Activated effector memory CD4-positive, alpha-beta T cell treated with Interleukin-2 at 50 U/mL for 16 hours (primary cell): ENCODE measurements at regions not wholly inside any gene's neighbourhood (a gene's known extent, or its start where the extent isn't known, plus 50 kb on each side); places are given as distances from the start of the nearest gene placed in this dataset.

Source experiments
- DNase-seq: peaks from one replicate; pipeline ENCODE4 v3.0.0-alpha.2; 2020

DNA sequence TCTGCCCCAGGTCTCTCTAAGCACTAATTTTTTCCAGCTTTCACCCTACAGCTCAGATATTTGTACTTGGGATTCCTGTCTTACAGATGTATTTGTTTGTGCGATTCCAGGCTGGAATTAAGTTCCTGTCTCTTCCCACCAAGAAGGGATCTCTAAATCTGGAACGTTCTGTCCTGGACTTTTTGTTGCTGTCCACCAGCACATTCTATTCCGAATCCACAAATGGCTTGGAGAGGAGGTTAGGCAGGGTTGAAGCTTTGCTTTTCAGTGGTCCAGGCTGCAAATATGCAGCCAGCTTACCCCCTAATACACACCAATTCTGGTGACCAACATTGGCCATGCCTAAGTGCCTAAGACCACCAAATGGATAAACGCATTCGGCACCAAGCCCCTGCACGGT lies 315.0 kb downstream of the TNS1 start:
- DNase-seq = no peak

DNA sequence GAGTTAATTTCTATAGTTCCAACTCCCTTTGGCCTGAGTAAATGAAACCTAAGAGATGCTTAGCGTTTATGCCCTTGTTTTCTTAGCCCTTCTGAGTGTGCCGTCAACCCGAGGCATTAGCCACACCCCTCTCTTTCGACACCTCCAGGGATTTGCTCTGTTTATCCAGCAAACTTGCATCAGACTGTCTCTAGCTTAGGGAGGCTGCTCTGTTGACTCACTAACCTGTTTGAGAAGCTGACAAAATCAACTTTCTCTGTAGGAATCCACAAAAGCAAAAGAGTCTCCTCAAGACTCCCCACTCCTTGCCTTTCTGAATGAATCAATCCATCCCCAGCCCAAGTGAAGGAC lies 317.6 kb downstream of the TNS1 start:
- no peak for DNase-seq

DNA sequence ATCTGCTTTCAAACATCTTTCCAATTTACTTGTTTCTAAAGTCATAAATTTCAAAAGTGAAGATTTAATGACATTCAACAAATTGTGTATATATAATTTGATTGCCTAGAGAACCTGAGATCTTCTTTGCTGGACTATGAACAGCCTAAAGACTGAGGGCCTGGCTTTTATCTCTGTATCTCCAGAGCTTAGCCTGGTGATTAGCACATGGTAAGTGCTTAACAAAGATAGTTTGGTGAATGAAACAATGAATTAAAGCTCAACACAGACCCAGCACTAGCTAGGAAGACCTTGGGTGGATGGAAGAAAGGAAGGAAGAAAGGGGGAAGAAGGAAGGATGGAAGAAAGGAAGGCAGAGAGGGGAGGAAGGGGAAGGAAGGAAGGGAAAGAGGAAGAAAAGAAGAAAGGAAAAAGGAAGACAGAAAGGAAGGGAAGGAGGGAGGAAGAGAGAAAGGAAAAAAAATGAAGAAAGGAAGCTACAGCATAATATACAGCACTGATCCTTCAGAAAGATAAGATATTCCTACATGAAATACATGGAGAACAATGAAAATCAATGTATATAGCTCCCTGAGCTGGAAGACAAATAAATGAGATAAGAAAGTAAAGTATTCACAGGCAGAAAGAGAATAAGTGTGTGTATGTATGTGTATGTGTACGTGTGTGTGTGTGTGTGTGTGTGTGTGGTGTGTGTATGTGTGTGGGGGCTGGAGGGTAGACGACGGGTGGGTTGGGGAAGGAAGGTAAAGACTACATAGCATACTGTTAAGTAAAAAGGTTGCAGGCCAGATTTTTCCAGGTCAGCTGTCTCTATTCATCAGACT lies 318.2 kb downstream of the TNS1 start:
- DNase-seq = no peak

DNA sequence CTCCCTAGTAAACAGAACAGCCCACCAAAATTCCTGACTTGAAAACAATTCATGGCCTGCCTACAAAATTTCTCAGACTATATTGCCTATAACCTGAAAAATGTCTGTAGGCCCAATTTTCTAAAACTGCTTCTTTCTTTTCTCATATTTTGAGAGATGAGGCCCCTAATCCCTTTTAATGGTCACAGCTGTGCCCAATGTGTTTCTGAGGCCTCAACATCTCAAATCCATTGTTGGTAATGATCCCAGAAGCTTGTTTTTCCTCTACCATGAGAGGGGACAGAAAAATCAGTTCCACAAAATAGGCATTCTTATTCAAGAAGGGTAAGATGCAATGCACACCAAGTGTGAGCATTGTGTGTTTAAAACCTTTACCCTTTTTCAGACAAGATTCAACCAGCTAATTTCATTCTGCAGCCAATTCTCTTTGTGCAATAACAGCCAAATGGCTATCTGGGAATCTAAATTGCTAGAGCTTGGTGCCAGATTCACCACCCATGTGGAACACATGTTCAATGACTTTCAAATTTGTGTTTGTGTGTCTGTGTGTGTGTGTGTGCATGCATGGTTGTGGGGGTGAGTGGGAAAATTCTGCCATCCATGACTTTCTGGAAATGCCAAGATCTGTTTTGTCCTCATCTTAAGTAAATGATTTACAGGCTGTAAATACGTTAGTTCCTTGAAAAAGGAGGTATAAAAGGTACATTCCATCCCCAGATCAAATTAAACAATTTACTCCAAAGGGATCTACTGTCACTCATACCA lies 319.5 kb downstream of the TNS1 start:
- no peak for DNase-seq

GRCh38 chr2:217681791-217682190 lies 321.0 kb downstream of the TNS1 start:
- DNase-seq = no peak

GRCh38 chr2:217680381-217680780 lies 322.4 kb downstream of the TNS1 start:
- DNase-seq = no peak

DNA sequence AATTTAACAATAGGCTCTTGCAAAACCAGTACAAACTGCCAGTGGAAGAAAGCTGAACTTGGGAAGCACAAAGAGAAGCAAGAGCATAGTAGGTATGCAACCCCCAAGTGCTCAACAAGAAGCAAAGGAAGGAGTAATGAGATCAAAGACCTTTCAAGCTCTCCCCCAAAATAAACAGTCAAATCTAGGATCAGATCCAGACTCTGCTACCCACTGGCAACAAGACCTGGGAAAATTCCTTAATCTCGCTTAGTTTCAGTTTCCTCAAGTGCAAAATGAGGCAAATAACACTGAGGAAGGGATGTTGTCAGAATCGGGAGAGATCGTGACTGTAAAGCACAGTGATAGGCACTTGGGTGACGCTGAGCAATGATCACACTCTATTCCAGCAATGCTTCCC lies 329.2 kb downstream of the TNS1 start:
- no peak for DNase-seq

DNA sequence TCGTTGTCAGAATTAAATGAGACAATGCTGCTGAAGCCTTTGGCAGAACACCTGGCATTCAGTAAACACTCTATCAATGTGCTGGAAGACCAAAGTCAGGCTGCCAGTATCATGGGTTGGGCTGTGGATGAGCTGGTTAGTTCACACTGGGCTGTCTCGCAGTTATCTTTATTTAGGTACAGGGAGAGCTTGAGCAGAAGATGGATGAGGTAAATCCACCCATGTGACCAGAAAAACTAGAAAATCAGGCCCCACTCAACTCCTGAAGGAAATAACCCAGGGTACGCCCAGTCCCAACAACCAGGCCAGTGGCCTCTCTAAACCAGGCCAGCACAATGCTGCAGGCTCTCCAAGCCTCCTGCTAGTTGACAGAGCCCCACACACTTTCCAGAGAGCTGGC lies 330.3 kb downstream of the TNS1 start:
- DNase-seq = no peak

GRCh38 chr2:217671871-217672270 lies 330.9 kb downstream of the TNS1 start:
- DNase-seq = no peak

GRCh38 chr2:217671075-217671474 lies 331.7 kb downstream of the TNS1 start:
- no peak for DNase-seq

- DNase-seq = no peak
Measured at GRCh38 chr2:217669831-217670230, 333.0 kb downstream of the TNS1 start.

GRCh38 chr2:217667512-217667911 lies 335.3 kb downstream of the TNS1 start:
- no peak for DNase-seq

DNA sequence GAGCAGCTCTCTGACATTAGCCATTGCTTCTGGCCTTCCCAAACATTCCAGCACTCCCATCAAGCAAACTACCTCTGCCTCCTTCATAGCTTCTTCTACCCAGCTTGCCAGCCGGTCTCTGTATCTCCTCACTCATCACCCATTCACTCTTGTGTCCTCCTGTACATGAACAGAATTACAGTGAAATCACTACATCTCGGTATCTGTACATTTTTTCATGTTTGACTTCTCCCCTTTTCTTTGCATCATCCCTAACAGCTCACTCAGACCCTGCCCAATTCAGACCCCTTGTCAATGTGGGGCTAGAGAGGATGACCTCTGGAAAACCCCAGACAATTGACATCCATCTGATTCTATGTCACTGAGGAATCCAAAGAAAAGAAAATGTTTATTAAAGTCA lies 335.8 kb downstream of the TNS1 start:
- no peak for DNase-seq

DNA sequence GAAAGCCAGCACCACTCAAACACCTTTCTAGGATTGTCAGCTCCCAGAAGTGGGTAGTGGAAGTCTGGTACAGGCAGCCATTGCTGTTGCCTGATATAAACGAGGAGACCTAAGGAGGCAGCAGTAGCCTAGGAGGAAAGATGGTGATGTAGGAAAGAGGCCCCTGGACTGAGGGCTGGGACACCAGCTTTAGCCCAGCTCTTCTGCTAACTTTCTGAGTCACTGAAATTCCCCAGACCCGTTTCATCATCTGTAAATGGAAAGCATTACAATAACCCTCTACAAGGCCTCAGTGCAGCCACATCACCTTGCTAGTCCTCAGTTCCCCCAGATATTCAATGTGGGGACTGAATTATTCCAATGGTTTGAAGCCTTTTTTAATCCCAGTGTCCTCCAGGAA lies 336.5 kb downstream of the TNS1 start:
- DNase-seq = no peak

DNA sequence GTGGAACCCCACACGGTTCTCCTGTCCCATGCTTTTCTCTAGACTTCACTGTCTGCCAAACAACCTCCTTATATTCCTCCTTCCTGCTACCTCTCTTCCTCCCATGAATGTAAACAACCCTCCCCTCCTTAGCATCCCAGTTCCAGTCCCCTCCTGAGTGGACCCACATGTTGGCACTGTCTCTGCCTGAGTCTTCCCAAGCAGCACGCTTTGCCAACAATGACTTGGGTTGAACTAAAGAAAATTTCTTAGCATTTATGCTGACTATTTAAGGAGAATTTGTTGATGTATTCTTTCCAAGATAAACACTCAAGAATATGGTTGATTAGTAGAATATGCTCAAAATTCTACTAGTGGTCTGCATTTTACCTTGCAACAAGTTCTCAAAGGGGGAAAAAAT lies 338.0 kb downstream of the TNS1 start:
- no peak for DNase-seq

GRCh38 chr2:217662984-217663602 lies 339.7 kb downstream of the TNS1 start:
- DNase-seq = no peak

- no peak for DNase-seq
Measured at GRCh38 chr2:217661378-217661777, 341.4 kb downstream of the TNS1 start.

DNA sequence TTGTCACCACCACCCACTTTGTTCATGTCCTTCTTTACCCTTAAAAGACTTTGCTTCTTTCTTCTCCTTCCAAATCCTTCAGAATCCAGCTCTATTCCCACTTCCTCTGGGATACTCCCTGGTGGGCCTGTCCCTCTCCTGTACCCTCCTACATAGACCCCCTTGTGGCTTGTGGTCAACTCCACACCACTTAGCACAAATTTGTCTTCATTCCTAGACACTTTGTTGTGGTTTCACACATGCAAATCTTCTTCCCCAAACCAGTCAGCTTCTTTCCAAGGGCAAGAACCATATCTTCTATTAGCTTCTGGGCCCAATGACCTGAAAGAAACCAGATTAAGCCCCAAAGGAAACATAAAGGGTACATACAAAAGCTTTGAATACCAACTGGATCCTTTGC lies 342.4 kb downstream of the TNS1 start:
- no peak for DNase-seq

- no peak for DNase-seq
Measured at GRCh38 chr2:217658806-217659205, 344.0 kb downstream of the TNS1 start.

DNA sequence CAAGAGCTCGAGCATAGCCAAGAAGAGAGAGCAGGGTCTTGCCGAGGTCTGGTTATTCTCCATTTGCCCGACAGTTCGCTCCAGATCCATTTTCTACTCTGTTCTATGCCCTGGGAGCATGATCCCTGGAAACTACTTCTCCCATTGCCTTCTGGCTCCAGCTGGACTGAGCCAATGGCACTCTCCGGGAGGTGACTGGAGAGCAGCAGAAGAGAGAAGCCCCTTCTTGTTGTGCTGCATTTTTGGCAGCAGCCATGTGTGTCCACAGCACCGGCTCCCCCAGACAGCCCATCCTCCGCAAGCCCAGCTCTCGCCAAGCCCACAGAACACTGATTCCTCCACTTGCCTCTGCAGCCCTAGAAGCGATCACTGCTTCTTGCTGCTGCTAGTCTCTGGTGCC lies 345.5 kb downstream of the TNS1 start:
- DNase-seq = no peak

DNA sequence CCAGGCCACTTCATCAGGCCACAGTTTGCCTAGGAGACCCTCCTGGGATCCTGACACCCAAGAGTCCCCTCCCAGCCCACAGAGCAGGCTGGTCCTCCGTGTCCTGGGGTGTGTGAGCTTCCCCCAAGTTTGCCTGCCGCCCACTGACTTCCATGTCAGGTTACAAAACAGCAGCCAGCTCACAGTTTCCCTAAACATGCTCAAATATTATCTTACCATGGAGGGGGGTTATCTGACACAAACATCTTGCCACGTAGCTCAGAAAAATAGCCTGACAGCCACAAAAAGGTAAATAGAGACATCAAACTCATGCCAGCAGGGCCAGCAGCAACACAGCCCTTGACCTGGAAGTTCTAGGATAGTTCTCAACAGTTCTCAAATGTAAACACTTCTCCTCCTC lies 346.5 kb downstream of the TNS1 start:
- DNase-seq = no peak

DNA sequence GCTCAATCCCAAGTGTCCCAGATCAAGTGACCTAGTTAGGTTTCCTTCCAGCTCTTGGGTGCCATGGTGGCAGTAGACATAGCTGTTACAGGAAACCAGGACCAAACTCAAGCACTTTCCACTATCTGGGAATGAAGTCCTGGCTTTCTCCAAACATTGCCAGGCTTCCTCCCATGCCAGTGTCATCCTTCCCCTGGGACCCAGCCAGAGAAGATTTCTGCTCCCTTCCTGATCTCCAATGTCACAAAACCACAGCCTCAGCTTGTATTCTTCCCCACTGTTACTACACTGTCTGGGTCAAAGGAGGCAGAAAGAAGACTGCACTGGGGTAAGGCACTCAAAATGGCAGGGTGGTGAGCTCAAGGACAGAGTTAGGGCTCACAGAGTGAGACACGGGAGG lies 347.1 kb downstream of the TNS1 start:
- no peak for DNase-seq

DNA sequence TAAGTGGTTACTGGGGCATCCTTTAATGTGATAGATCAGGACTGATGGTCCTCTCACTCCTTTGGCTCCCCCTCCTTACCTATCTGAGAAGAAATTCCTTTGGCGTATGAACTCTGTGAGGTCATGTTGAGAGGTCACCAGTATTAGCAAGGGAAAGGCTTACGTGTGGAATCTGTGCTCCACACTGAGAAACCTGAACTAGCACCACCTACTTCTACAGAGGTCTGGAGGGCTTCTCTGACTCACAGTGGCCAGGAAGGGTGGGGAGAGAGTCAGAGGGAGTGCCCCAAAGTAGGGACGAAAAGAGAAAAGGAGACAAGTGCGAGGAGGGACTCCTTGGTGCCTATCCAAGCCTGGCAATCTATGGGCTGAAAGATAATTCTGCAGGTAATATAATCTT lies 348.6 kb downstream of the TNS1 start:
- DNase-seq = no peak
